H9 (cell line): ENCODE measurements at regions not wholly inside any gene's neighbourhood (a gene's known extent, or its start where the extent isn't known, plus 50 kb on each side); places are given as distances from the start of the nearest gene placed in this dataset.

Experiments used
- DNase-seq: peaks from one replicate; pipeline ENCODE4 v3.0.0-alpha.2; 2017
- H2AFZ ChIP-seq: one replicate; pipeline ENCODE4 v1.6.1; 2013; ENCODE audit warnings: mild to moderate bottlenecking, low read length, control low read depth, moderate library complexity
- H2AK5ac ChIP-seq: 2 replicates; pipeline ENCODE4 v1.6.1; 2013; ENCODE audit warnings: low read length, control low read depth, mixed read lengths; ENCODE audit not compliant: insufficient read length
- H2BK120ac ChIP-seq: one replicate; pipeline ENCODE4 v1.6.1; 2013; ENCODE audit warnings: low read depth, mild to moderate bottlenecking, low read length, control low read depth, inconsistent platforms; ENCODE audit not compliant: poor library complexity, severe bottlenecking
- H2BK12ac ChIP-seq: 2 replicates; pipeline ENCODE4 v1.6.1; 2013; ENCODE audit warnings: low read length, control low read depth, mixed read lengths, low read depth; ENCODE audit not compliant: insufficient read length
- H2BK15ac ChIP-seq: 2 replicates; pipeline ENCODE4 v1.6.1; 2013; ENCODE audit warnings: low read depth, low read length, control low read depth
- H2BK20ac ChIP-seq: one replicate; pipeline ENCODE4 v1.6.1; 2013; ENCODE audit warnings: low read depth, mild to moderate bottlenecking, low read length, control low read depth, inconsistent platforms; ENCODE audit not compliant: poor library complexity, severe bottlenecking
- H2BK5ac ChIP-seq: 2 replicates; pipeline ENCODE4 v1.6.1; 2013; ENCODE audit warnings: low read length, control low read depth, mixed read lengths; ENCODE audit not compliant: insufficient read length
- H3K14ac ChIP-seq: 2 replicates; pipeline ENCODE4 v1.6.1; 2013; ENCODE audit warnings: low read length, control low read depth; ENCODE audit not compliant: insufficient read depth
- H3K18ac ChIP-seq: 2 replicates; pipeline ENCODE4 v1.6.1; 2013; ENCODE audit warnings: low read depth, mild to moderate bottlenecking, mixed read lengths, low read length, control low read depth; ENCODE audit not compliant: insufficient read length
- H3K23ac ChIP-seq: 2 replicates; pipeline ENCODE4 v1.6.1; 2013; ENCODE audit warnings: low read length, control low read depth, mixed read lengths, low read depth; ENCODE audit not compliant: insufficient read length
- H3K23me2 ChIP-seq: 2 replicates; pipeline ENCODE4 v1.6.1; 2013; ENCODE audit warnings: low read depth, mild to moderate bottlenecking, mixed read lengths, low read length, control low read depth; ENCODE audit not compliant: insufficient read length, poor library complexity, severe bottlenecking
- H3K27ac ChIP-seq: 2 replicates; pipeline ENCODE4 v1.5.1; 2013; ENCODE audit warnings: low read length, control low read depth, mixed read lengths, low read depth; ENCODE audit not compliant: insufficient read length
- H3K27me3 ChIP-seq: 2 replicates; pipeline ENCODE4 v1.6.1; 2013; ENCODE audit warnings: low read length, control low read depth, inconsistent platforms; ENCODE audit not compliant: insufficient read depth
- H3K4ac ChIP-seq: 2 replicates; pipeline ENCODE4 v1.6.1; 2013; ENCODE audit warnings: low read depth, mild to moderate bottlenecking, control low read depth, inconsistent platforms, low read length, moderate library complexity
- H3K4me1 ChIP-seq: 2 replicates; pipeline ENCODE4 v1.6.1; 2013; ENCODE audit warnings: low read length, control low read depth, inconsistent platforms; ENCODE audit not compliant: insufficient read depth
- H3K4me2 ChIP-seq: 2 replicates; pipeline ENCODE4 v1.6.1; 2013; ENCODE audit warnings: low read length, control low read depth, mixed read lengths; ENCODE audit not compliant: insufficient read length, insufficient read depth
- H3K56ac ChIP-seq: 2 replicates; pipeline ENCODE4 v1.6.1; 2013; ENCODE audit warnings: low read depth, mild to moderate bottlenecking, mixed read lengths, low read length, control low read depth; ENCODE audit not compliant: insufficient read length
- H3K79me1 ChIP-seq: 2 replicates; pipeline ENCODE4 v1.6.1; 2013; ENCODE audit warnings: low read depth, mild to moderate bottlenecking, moderate library complexity, low read length, control low read depth, inconsistent platforms; ENCODE audit not compliant: insufficient read depth, poor library complexity, severe bottlenecking
- H3K79me2 ChIP-seq: 2 replicates; pipeline ENCODE4 v1.6.1; 2013; ENCODE audit warnings: low read length, control low read depth, inconsistent platforms; ENCODE audit not compliant: insufficient read depth
- H3K9ac ChIP-seq: 2 replicates; pipeline ENCODE4 v1.6.1; 2013; ENCODE audit warnings: low read length, control low read depth, mixed read lengths; ENCODE audit not compliant: insufficient read length; ENCODE audit errors: extremely low read depth
- H3K9me3 ChIP-seq: one replicate; pipeline ENCODE4 v1.6.1; 2013; ENCODE audit warnings: low read depth, low read length, inconsistent platforms; ENCODE audit not compliant: control insufficient read depth
- H3T11ph ChIP-seq: one replicate; pipeline ENCODE4 v1.6.1; 2013; ENCODE audit warnings: mild to moderate bottlenecking, low read length, control low read depth, inconsistent platforms
- H4K20me1 ChIP-seq: one replicate; pipeline ENCODE4 v1.6.1; 2013; ENCODE audit not compliant: control insufficient read depth, insufficient read length, insufficient read depth
- H4K5ac ChIP-seq: 2 replicates; pipeline ENCODE4 v1.6.1; 2013; ENCODE audit warnings: low read depth, mild to moderate bottlenecking, mixed read lengths, low read length, control low read depth; ENCODE audit not compliant: insufficient read length
- H4K8ac ChIP-seq: replicated peaks from 2 replicates; pipeline ENCODE4 v1.6.1; 2013; ENCODE audit warnings: low read length, control low read depth, mixed read lengths, low read depth; ENCODE audit not compliant: insufficient read length
- H4K91ac ChIP-seq: 2 replicates; pipeline ENCODE4 v1.6.1; 2013; ENCODE audit warnings: low read depth, mild to moderate bottlenecking, moderate library complexity, mixed read lengths, low read length, control low read depth; ENCODE audit not compliant: insufficient read length
- H3K27ac Mint-ChIP-seq, 3 experiments: 2 replicates in 2 of 3; 3 replicates in 1 of 3; pipeline ENCODE4 v1.8.0; 2020 to 2021; ENCODE audit warnings: mixed read lengths in 3 of 3, mild to moderate bottlenecking in 1 of 3, moderate library complexity in 1 of 3
- H3K27me3 Mint-ChIP-seq: 2 replicates; pipeline ENCODE4 v1.8.0; 2021; ENCODE audit warnings: low read depth, mild to moderate bottlenecking, moderate library complexity, mixed read lengths
- H3K36me3 Mint-ChIP-seq, 3 experiments: 2 replicates in 2 of 3; 3 replicates in 1 of 3; pipeline ENCODE4 v1.8.0; 2020 to 2021; ENCODE audit warnings: low read depth in 3 of 3, mixed read lengths in 3 of 3; ENCODE audit not compliant: insufficient read depth in 1 of 3
- H3K4me1 Mint-ChIP-seq, 2 experiments: 2 replicates each; pipeline ENCODE4 v1.8.0; 2020; ENCODE audit warnings: mixed read lengths in 2 of 2
- H3K4me3 Mint-ChIP-seq, 2 experiments: 2 replicates in 1 of 2; 3 replicates in 1 of 2; pipeline ENCODE4 v1.8.0; 2020 to 2021; ENCODE audit warnings: mild to moderate bottlenecking in 2 of 2, mixed read lengths in 2 of 2, moderate library complexity in 1 of 2
- H3K9me3 Mint-ChIP-seq, 2 experiments: 2 replicates in 1 of 2; 3 replicates in 1 of 2; pipeline ENCODE4 v1.8.0; 2020; ENCODE audit warnings: mild to moderate bottlenecking in 2 of 2, mixed read lengths in 2 of 2, moderate library complexity in 1 of 2
- WGBS: extraction: QIAGEN DNeasy Blood & Tissue Kit; methylation state at CpG from one replicate; pipeline ENCODE4 v1.1.7; 2013; ENCODE audit warnings: missing lambda C conversion rate, low lambda C conversion rate, mixed read lengths; ENCODE audit not compliant: insufficient read length; ENCODE audit errors: extremely low coverage; 5-methylcytosine and 5-hydroxymethylcytosine counted together
- TF ChIP-seq, protein P1 (sequence below): fragments of 200-600 bp; sonication (generic); conservative IDR thresholded peaks from 3 replicates; pipeline ENCODE4 v1.8.0; 2021; ENCODE audit warnings: antibody characterized with exemption, mild to moderate bottlenecking

DNA sequence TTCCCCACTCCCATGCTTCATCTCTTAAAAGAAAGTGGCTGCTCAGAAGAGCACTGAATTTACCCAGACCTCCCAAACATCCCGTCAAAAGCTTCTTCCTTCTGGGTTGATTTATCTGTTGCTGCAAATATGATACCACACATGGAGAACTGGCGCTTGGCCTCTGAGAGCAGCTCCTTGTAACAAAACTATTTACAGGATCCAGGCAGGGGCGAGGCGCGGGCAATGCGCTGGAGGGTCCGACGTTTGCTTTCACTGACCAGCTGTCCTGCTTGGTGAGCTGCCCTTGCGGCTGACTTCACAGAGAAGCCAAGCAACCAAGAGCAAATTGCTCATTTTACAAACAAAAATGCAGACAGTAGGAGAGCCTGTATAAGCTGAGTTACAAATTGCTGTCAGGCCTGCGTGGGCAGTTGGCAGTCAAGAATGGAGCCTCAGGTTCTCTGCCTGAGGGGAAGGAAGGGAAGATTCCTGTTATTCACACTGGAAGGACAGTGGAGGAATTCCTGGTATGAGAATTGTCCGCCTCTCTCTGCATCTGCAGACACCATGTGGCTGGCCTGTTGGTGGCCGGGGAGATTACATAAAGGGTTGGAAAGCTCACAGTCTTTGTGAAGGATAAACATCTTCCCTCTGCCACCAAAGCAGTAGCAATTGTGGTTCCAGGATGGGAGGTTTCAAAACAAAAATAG is 192.2 kb upstream of the LEF1 start:
- Histone ChIP-seq H2BK12ac (no peak overlapping the region), H3K79me2 (no peaks in the 10 kb centered on the region), H3K9me3 (no peaks in the 10 kb centered on the region), H3K79me1 (no peaks in the 10 kb centered on the region), H2AK5ac (no peak overlapping the region), H3K18ac (no peak overlapping the region), H3T11ph (no peak overlapping the region), H2AFZ (no peak overlapping the region), H3K4ac (no peak overlapping the region), H4K5ac (no peak overlapping the region), H4K8ac (no peak overlapping the region), H3K23ac (no peak overlapping the region), H3K23me2 (no peaks in the 10 kb centered on the region), H3K14ac (no peak overlapping the region), H3K56ac (no peak overlapping the region), H3K4me2 (no peak overlapping the region), H2BK20ac (no peak overlapping the region), H4K20me1 (no peaks in the 10 kb centered on the region), H2BK5ac (no peak overlapping the region), H3K27ac (no peak overlapping the region), H3K27me3 (no peaks in the 10 kb centered on the region), H2BK15ac (no peak overlapping the region), H3K9ac (no peak overlapping the region), H2BK120ac (no peak overlapping the region), H3K4me1 (no peaks in the 10 kb centered on the region; the same call in 1 of the 2 replicates), H4K91ac (no peak overlapping the region)
- Mint-ChIP-seq H3K4me1 (peaks cover 15 to 16% of the 10 kb centered on the region in 2 experiments; a peak in 3 of 4 replicates), H3K27me3 (peaks cover 3% of the 10 kb centered on the region; the same call in 1 of the 2 replicates), H3K9me3 (no peaks in the 10 kb centered on the region), H3K27ac (peak overlapping the region in 1 of 3 experiments; percentile 77; a peak in 2 of 7 replicates), H3K4me3 (no peak overlapping the region), H3K36me3 (no peaks in the 10 kb centered on the region)
- DNase-seq: peak; percentile 47
- TF ChIP-seq, protein P1, sequence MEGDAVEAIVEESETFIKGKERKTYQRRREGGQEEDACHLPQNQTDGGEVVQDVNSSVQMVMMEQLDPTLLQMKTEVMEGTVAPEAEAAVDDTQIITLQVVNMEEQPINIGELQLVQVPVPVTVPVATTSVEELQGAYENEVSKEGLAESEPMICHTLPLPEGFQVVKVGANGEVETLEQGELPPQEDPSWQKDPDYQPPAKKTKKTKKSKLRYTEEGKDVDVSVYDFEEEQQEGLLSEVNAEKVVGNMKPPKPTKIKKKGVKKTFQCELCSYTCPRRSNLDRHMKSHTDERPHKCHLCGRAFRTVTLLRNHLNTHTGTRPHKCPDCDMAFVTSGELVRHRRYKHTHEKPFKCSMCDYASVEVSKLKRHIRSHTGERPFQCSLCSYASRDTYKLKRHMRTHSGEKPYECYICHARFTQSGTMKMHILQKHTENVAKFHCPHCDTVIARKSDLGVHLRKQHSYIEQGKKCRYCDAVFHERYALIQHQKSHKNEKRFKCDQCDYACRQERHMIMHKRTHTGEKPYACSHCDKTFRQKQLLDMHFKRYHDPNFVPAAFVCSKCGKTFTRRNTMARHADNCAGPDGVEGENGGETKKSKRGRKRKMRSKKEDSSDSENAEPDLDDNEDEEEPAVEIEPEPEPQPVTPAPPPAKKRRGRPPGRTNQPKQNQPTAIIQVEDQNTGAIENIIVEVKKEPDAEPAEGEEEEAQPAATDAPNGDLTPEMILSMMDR: no peak
- no CpG with 5 or more reads among the region's 12 CpGs for WGBS
